A549 (cell line): ENCODE measurements at regions not wholly inside any gene's neighbourhood (a gene's known extent, or its start where the extent isn't known, plus 50 kb on each side); places are given as distances from the start of the nearest gene placed in this dataset.
A peak's percentile ranks its signal among the peaks of the same experiment; 100 is the strongest.

Experiments
- ATAC-seq, 2 experiments: fragments of 200-7000 bp in 1 of 2; fragments of >200 bp in 1 of 2; cut with Nextera tagmentation in 1 of 2; cut with Tn5 transposase in 1 of 2; 3 replicates each; pipeline versions ENCODE4 v1.8.0 to v1.9.1; 2018 to 2020; ENCODE audit warnings: mild to moderate bottlenecking in 1 of 2, moderate library complexity in 1 of 2
- CTCF ChIA-PET: fragments of 300-600 bp; sonication (Branson Sonifier 250); formaldehyde crosslinking; extraction: SDS; loops from one replicate; lab custom pipeline; 2021; ENCODE audit warnings: antibody characterized with exemption, inconsistent platforms; lab: Yijun Ruan, JAX
- POLR2A ChIA-PET: fragments of 350-600 bp; formaldehyde crosslinking; extraction: SDS; loops from one replicate; lab custom pipeline; 2021; ENCODE audit warnings: antibody characterized with exemption, inconsistent platforms; lab: Yijun Ruan, JAX
- DNase-seq, 2 experiments: peaks; one replicate each; pipeline versions ENCODE4 v3.0.0 to v3.0.0-alpha.2; 2011 to 2016; ENCODE audit warnings: low read depth in 1 of 2, low spot score in 1 of 2
- FAIRE-seq: peaks from 2 replicates; lab custom pipeline; 2011; peaks lifted over from hg19 to GRCh38; lab: Jason Lieb, UNC
- H3K27ac ChIP-seq, 2 experiments: fragments of >200 bp; sonication (Bioruptor Twin); formaldehyde crosslinking; 3 replicates each; pipeline ENCODE4 v1.5.1; 2016 to 2017
- H3K4me1 ChIP-seq: fragments of >200 bp; sonication (Bioruptor Twin); formaldehyde crosslinking; 3 replicates; pipeline ENCODE4 v1.6.1; 2016
- H3K4me2 ChIP-seq: fragments of >200 bp; sonication (Bioruptor Twin); formaldehyde crosslinking; 3 replicates; pipeline ENCODE4 v1.6.1; 2016
- H3K4me3 ChIP-seq: fragments of >200 bp; sonication (Bioruptor Twin); formaldehyde crosslinking; 3 replicates; pipeline ENCODE4 v1.5.1; 2016
- H3K9me3 ChIP-seq: fragments of >200 bp; sonication (Bioruptor Twin); formaldehyde crosslinking; 3 replicates; pipeline ENCODE4 v1.6.1; 2016
- CHD4 ChIP-seq: fragments of 200-600 bp; sonication (generic); IDR thresholded peaks from 2 replicates; pipeline ENCODE4 v1.6.1; 2016; ENCODE audit warnings: antibody characterized with exemption, mild to moderate bottlenecking, borderline replicate concordance
- HDAC2 ChIP-seq: fragments of 200-600 bp; sonication (generic); IDR thresholded peaks from 2 replicates; pipeline ENCODE4 v1.6.1; 2016
- HEYL ChIP-seq: fragments of 250-450 bp; sonication (Bioruptor Pico); IDR thresholded peaks from 2 replicates; pipeline ENCODE4 v1.8.0; 2021; ENCODE audit warnings: mild to moderate bottlenecking, moderate library complexity
- HOXB13 ChIP-seq: fragments of 250-450 bp; sonication (Bioruptor Pico); IDR thresholded peaks from 2 replicates; pipeline ENCODE4 v1.5.0; 2020; ENCODE audit warnings: low read depth, mild to moderate bottlenecking, moderate library complexity
- KDM1A ChIP-seq: fragments of 200-600 bp; sonication (generic); IDR thresholded peaks from 2 replicates; pipeline ENCODE4 v1.6.1; 2016; ENCODE audit warnings: low read depth, mild to moderate bottlenecking
- KDM5A ChIP-seq: fragments of 200-600 bp; sonication (generic); IDR thresholded peaks from 2 replicates; pipeline ENCODE4 v1.6.1; 2016; ENCODE audit warnings: antibody characterized with exemption, mild to moderate bottlenecking
- MAFK ChIP-seq: fragments of 450-650 bp; IDR thresholded peaks from 2 replicates; pipeline ENCODE4 v1.6.1; 2014; ENCODE audit not compliant: partially characterized antibody
- NR3C1 ChIP-seq: fragments of >200 bp; sonication (Bioruptor Twin); formaldehyde crosslinking; IDR thresholded peaks from 3 replicates; pipeline ENCODE4 v1.6.1; 2017
- PHF8 ChIP-seq: fragments of 200-600 bp; sonication (generic); IDR thresholded peaks from 2 replicates; pipeline ENCODE4 v1.6.1; 2016; ENCODE audit warnings: low read depth, mild to moderate bottlenecking, antibody characterized with exemption, moderate library complexity, borderline replicate concordance
- RAD21 ChIP-seq, 2 experiments: fragments of >200 bp in 1 of 2; sonication (Bioruptor Twin) in 1 of 2; formaldehyde crosslinking in 1 of 2; IDR thresholded peaks in 1 of 2; conservative IDR thresholded peaks in 1 of 2; 2 replicates in 1 of 2; 3 replicates in 1 of 2; pipeline ENCODE4 v1.6.1; 2012 to 2018; ENCODE audit warnings: inconsistent platforms in 1 of 2
- RFX5 ChIP-seq: fragments of 450-650 bp; IDR thresholded peaks from 2 replicates; pipeline ENCODE4 v1.7.1; 2014; ENCODE audit warnings: antibody characterized with exemption, mild to moderate bottlenecking, moderate library complexity
- SMC3 ChIP-seq: fragments of >200 bp; sonication (Bioruptor Twin); formaldehyde crosslinking; IDR thresholded peaks from 3 replicates; pipeline ENCODE4 v1.6.1; 2018; ENCODE audit warnings: inconsistent platforms
- SREBF2 ChIP-seq: fragments of 450-650 bp; IDR thresholded peaks from 2 replicates; pipeline ENCODE4 v1.6.1; 2014; ENCODE audit warnings: mild to moderate bottlenecking, moderate library complexity
- TFCP2L1 ChIP-seq: fragments of 250-450 bp; sonication (Bioruptor Pico); IDR thresholded peaks from 2 replicates; pipeline ENCODE4 v1.5.0; 2021; ENCODE audit warnings: mild to moderate bottlenecking
- WGBS: methylation state at CpG from one replicate; pipeline ENCODE4 v1.1.6; 2017; ENCODE audit errors: missing lambda C conversion rate; 5-methylcytosine and 5-hydroxymethylcytosine counted together
- TF ChIP-seq, protein P1 (sequence below): fragments of 200-600 bp; sonication (generic); IDR thresholded peaks from 2 replicates; pipeline ENCODE4 v1.6.1; 2016; ENCODE audit warnings: antibody characterized with exemption, mild to moderate bottlenecking, moderate library complexity
- TF ChIP-seq, protein P2 (sequence below): fragments of 250-450 bp; sonication (Bioruptor Pico); IDR thresholded peaks from 2 replicates; pipeline ENCODE4 v1.5.0; 2020; ENCODE audit warnings: low read depth, mild to moderate bottlenecking, moderate library complexity

DNA sequence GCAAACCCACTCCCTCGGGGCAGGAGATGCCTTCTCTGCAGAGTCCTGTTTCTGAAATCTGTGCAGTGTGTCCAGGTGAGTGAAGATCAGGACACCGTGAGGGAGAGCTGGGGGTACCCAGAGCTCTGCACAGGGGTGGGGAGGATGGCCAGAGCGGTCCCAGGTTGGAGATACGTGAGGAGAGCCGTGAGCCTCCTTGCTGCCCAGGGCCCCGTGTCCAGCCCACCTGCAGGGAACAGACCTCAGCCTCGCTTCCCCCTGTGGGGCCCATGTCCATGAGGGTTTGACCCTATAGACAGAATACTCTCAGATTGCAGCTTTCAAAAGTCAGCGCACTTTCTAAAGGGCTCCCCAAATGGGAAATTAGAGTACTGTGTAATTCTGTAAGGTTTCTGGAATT lies 66.5 kb upstream of the EN2 start:
- no peak for DNase-seq
- CTCF ChIA-PET, result interaction anchor here (0.6 to 2.2 kb wide), 3 partner anchors 11 to 477 kb away, joined by 3 to 11 read pairs (median 3); no protein-coding TSS in a partner anchor
- no peak overlapping the region for H3K27ac ChIP-seq
- no peak overlapping the region for H3K4me3 ChIP-seq
- no peak for ATAC-seq
- POLR2A ChIA-PET, result no interaction called here
- no peak for FAIRE-seq
- WGBS, result 34% methylated on average over 6 of the region's 8 CpGs
- TF ChIP-seq KDM1A (no peak), HOXB13 (no peak), CHD4 (no peak), PHF8 (no peak)
- TF ChIP-seq, protein P1, sequence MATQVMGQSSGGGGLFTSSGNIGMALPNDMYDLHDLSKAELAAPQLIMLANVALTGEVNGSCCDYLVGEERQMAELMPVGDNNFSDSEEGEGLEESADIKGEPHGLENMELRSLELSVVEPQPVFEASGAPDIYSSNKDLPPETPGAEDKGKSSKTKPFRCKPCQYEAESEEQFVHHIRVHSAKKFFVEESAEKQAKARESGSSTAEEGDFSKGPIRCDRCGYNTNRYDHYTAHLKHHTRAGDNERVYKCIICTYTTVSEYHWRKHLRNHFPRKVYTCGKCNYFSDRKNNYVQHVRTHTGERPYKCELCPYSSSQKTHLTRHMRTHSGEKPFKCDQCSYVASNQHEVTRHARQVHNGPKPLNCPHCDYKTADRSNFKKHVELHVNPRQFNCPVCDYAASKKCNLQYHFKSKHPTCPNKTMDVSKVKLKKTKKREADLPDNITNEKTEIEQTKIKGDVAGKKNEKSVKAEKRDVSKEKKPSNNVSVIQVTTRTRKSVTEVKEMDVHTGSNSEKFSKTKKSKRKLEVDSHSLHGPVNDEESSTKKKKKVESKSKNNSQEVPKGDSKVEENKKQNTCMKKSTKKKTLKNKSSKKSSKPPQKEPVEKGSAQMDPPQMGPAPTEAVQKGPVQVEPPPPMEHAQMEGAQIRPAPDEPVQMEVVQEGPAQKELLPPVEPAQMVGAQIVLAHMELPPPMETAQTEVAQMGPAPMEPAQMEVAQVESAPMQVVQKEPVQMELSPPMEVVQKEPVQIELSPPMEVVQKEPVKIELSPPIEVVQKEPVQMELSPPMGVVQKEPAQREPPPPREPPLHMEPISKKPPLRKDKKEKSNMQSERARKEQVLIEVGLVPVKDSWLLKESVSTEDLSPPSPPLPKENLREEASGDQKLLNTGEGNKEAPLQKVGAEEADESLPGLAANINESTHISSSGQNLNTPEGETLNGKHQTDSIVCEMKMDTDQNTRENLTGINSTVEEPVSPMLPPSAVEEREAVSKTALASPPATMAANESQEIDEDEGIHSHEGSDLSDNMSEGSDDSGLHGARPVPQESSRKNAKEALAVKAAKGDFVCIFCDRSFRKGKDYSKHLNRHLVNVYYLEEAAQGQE, result no peak
- no peaks in the 10 kb centered on the region for H3K4me1 ChIP-seq
- no peaks in the 10 kb centered on the region for H3K9me3 ChIP-seq
- no peak overlapping the region for H3K4me2 ChIP-seq

DNA sequence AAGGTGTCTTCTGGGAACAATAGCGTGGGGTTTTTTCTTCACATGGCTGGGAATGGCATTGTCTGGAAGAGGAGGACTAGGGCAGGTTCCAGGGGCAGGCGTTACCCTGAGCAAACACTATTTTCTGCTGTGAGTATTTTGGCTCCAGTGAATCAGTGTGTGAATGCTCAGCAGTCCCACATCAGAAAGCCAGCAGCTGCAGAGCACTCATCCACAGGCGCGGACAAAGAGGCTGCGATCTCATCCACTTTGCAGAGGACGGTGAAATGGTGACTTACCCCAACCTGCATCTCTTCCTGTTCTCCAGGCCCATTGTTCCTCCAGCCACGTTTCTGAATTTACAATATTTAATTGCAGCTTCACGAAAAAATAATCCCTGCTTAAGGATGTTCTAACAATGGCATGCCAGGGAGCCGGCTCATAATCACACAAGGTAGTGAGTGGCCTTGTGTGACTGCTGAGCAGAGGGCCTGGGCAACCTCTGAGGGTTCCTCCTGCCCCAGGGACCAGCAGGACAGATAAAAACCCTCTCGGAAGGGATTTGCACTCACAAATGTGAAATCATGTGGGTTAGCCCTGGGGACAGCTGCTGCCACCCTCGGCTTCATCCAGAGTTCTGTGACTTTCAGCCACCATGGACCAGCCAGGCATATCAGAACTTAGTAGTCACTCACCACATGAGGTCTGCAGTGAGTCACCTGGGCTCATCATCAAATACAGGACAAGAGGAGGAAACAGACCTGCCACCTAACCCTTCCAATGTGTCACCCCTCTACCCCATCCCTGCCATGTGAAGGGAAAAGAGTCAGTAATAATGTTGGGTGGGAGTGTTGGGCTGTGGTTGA lies 65.0 kb upstream of the EN2 start:
- ChIA-PET POLR2A (no interaction called here), CTCF (interaction anchor here (0.6 to 2.0 kb wide), 3 partner anchors 13 to 14 kb away, joined by 3 to 4 read pairs (median 4); no protein-coding TSS in a partner anchor)
- ATAC-seq (peak; percentile 54 to 74), FAIRE-seq (no peak), DNase-seq (peak; percentile 32 to 59)
- 58% methylated on average over 11 of the region's 11 CpGs for WGBS
- Histone ChIP-seq H3K27ac (no peak overlapping the region), H3K4me1 (no peaks in the 10 kb centered on the region), H3K4me3 (no peak overlapping the region), H3K9me3 (no peaks in the 10 kb centered on the region), H3K4me2 (no peak overlapping the region)
- TF ChIP-seq HDAC2, result no peak
- TF ChIP-seq, protein P2, sequence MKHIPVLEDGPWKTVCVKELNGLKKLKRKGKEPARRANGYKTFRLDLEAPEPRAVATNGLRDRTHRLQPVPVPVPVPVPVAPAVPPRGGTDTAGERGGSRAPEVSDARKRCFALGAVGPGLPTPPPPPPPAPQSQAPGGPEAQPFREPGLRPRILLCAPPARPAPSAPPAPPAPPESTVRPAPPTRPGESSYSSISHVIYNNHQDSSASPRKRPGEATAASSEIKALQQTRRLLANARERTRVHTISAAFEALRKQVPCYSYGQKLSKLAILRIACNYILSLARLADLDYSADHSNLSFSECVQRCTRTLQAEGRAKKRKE (CRISPR knock-in tag), result no peak
- no peak for TF ChIP-seq SREBF2
- no peak for TF ChIP-seq SMC3
- TF ChIP-seq NR3C1, result no peak
- no peak for TF ChIP-seq KDM1A
- no peak for TF ChIP-seq KDM5A
- TF ChIP-seq HEYL (CRISPR knock-in tag), result no peak
- TF ChIP-seq, protein P1, result no peak
- no peak for TF ChIP-seq RAD21 (conservative IDR thresholded peaks at IDR 0.05 in 1 of 2, IDR thresholded peaks at IDR 0.05 in 1 of 2)
- TF ChIP-seq TFCP2L1, result no peak
- no peak for TF ChIP-seq MAFK
- no peak for TF ChIP-seq RFX5
